ENCODE measurements at regions not wholly inside any gene's neighbourhood (a gene's known extent, or its start where the extent isn't known, plus 50 kb on each side); places are given as distances from the start of the nearest gene placed in this dataset.
A peak's percentile ranks its signal among the peaks of the same experiment; 100 is the strongest.

- no peak overlapping the region for H2BK5ac ChIP-seq (ENCODE audit: low read length)
- H3K4me3 ChIP-seq (ENCODE audit: low read length in 2 of 2), result no peak overlapping the region
- no CpG with 5 or more reads among the region's 4 CpGs for WGBS, 2 donors (ENCODE audit: extremely low coverage in 2 of 2, insufficient read length in 2 of 2, insufficient replicate concordance in 1 of 2)
- no peaks in the 10 kb centered on the region for H3K27me3 ChIP-seq (ENCODE audit: control insufficient read depth in 3 of 3, insufficient read depth in 3 of 3, low read depth in 1 of 3, low read length in 3 of 3)
- no peak overlapping the region for H3K9ac ChIP-seq (ENCODE audit: low read depth, low read length, poor library complexity)
- peaks cover 6 to 12% of the 10 kb centered on the region in 2 donors for H3K4me1 ChIP-seq (ENCODE audit: control insufficient read depth in 2 of 2, insufficient read depth in 1 of 2, low read depth in 1 of 2, low read length in 2 of 2)
- no peak overlapping the region for H2BK15ac ChIP-seq (ENCODE audit: low read length)
- H3K4ac ChIP-seq (ENCODE audit: low read length), result no peak overlapping the region
- H4K8ac ChIP-seq (ENCODE audit: low read depth, low read length), result no peak overlapping the region
- H2BK120ac ChIP-seq (ENCODE audit: low read depth, low read length), result no peak overlapping the region
- no peak overlapping the region for H2AFZ ChIP-seq (ENCODE audit: low read length)
- no peak for DNase-seq (ENCODE audit: low spot score)
- no peak overlapping the region for H4K91ac ChIP-seq (ENCODE audit: low read depth, low read length, poor library complexity)
- no peak overlapping the region for H3K27ac ChIP-seq (replicated peaks; ENCODE audit: low read length)
- H3K79me1 ChIP-seq (ENCODE audit: low read depth, low read length), result no peaks in the 10 kb centered on the region
- no peaks in the 10 kb centered on the region for H3K36me3 ChIP-seq (replicated peaks in 1 of 2; ENCODE audit: control insufficient read depth in 2 of 2, insufficient read depth in 2 of 2, low read length in 2 of 2)
- H2AK5ac ChIP-seq (ENCODE audit: low read depth, low read length), result no peak overlapping the region
- no peak overlapping the region for H3K18ac ChIP-seq (ENCODE audit: low read length)
- H3K14ac ChIP-seq (ENCODE audit: low read length), result no peak overlapping the region
- H2BK12ac ChIP-seq (ENCODE audit: low read length), result no peak overlapping the region
- H3K9me3 ChIP-seq (replicated peaks in 1 of 2; ENCODE audit: control insufficient read depth in 2 of 2, insufficient read depth in 1 of 2, low read depth in 1 of 2, low read length in 2 of 2), result no peaks in the 10 kb centered on the region
- H3K4me2 ChIP-seq (ENCODE audit: insufficient read depth, low read length, poor library complexity, severe bottlenecking), result no peak overlapping the region
- H3K23ac ChIP-seq (ENCODE audit: low read depth, low read length, poor library complexity), result no peak overlapping the region
Observed at GRCh38 chr2:8379549-8379948, 302.3 kb upstream of the ID2 start.

- peak overlapping the region; percentile 54 for H2AFZ ChIP-seq (ENCODE audit: low read length)
- H2BK12ac ChIP-seq (ENCODE audit: low read length), result no peak overlapping the region
- peaks cover 6 to 12% of the 10 kb centered on the region in 2 donors for H3K4me1 ChIP-seq (ENCODE audit: control insufficient read depth in 2 of 2, insufficient read depth in 1 of 2, low read depth in 1 of 2, low read length in 2 of 2)
- H3K23ac ChIP-seq (ENCODE audit: low read depth, low read length, poor library complexity), result no peak overlapping the region
- H2BK5ac ChIP-seq (ENCODE audit: low read length), result no peak overlapping the region
- H3K4me3 ChIP-seq (ENCODE audit: low read length in 2 of 2), result no peak overlapping the region
- no peaks in the 10 kb centered on the region for H3K27me3 ChIP-seq (ENCODE audit: control insufficient read depth in 3 of 3, insufficient read depth in 3 of 3, low read depth in 1 of 3, low read length in 3 of 3)
- H3K27ac ChIP-seq (replicated peaks; ENCODE audit: low read length), result no peak overlapping the region
- H3K9me3 ChIP-seq (replicated peaks in 1 of 2; ENCODE audit: control insufficient read depth in 2 of 2, insufficient read depth in 1 of 2, low read depth in 1 of 2, low read length in 2 of 2), result no peaks in the 10 kb centered on the region
- no peak overlapping the region for H2BK15ac ChIP-seq (ENCODE audit: low read length)
- no CpG with 5 or more reads among the region's 6 CpGs for WGBS, 2 donors (ENCODE audit: extremely low coverage in 2 of 2, insufficient read length in 2 of 2, insufficient replicate concordance in 1 of 2)
- no peaks in the 10 kb centered on the region for H3K79me1 ChIP-seq (ENCODE audit: low read depth, low read length)
- H2BK120ac ChIP-seq (ENCODE audit: low read depth, low read length), result no peak overlapping the region
- DNase-seq (ENCODE audit: low spot score), result no peak
- no peak overlapping the region for H2AK5ac ChIP-seq (ENCODE audit: low read depth, low read length)
- no peak overlapping the region for H3K4me2 ChIP-seq (ENCODE audit: insufficient read depth, low read length, poor library complexity, severe bottlenecking)
- H3K9ac ChIP-seq (ENCODE audit: low read depth, low read length, poor library complexity), result no peak overlapping the region
- H3K18ac ChIP-seq (ENCODE audit: low read length), result no peak overlapping the region
- no peak overlapping the region for H4K8ac ChIP-seq (ENCODE audit: low read depth, low read length)
- H3K14ac ChIP-seq (ENCODE audit: low read length), result no peak overlapping the region
- no peak overlapping the region for H4K91ac ChIP-seq (ENCODE audit: low read depth, low read length, poor library complexity)
- no peak overlapping the region for H3K4ac ChIP-seq (ENCODE audit: low read length)
- H3K36me3 ChIP-seq (replicated peaks in 1 of 2; ENCODE audit: control insufficient read depth in 2 of 2, insufficient read depth in 2 of 2, low read length in 2 of 2), result no peaks in the 10 kb centered on the region
Observed at GRCh38 chr2:8380026-8380425, 301.8 kb upstream of the ID2 start.

- no peaks in the 10 kb centered on the region for H3K9me3 ChIP-seq (replicated peaks in 1 of 2; ENCODE audit: control insufficient read depth in 2 of 2, insufficient read depth in 1 of 2, low read depth in 1 of 2, low read length in 2 of 2)
- H2AFZ ChIP-seq (ENCODE audit: low read length), result peak overlapping the region; percentile 57
- H2BK120ac ChIP-seq (ENCODE audit: low read depth, low read length), result no peak overlapping the region
- no peak overlapping the region for H3K27ac ChIP-seq (replicated peaks; ENCODE audit: low read length)
- H3K4ac ChIP-seq (ENCODE audit: low read length), result no peak overlapping the region
- no peak overlapping the region for H2AK5ac ChIP-seq (ENCODE audit: low read depth, low read length)
- no peak overlapping the region for H3K9ac ChIP-seq (ENCODE audit: low read depth, low read length, poor library complexity)
- no peak overlapping the region for H2BK5ac ChIP-seq (ENCODE audit: low read length)
- H3K27me3 ChIP-seq (ENCODE audit: control insufficient read depth in 3 of 3, insufficient read depth in 3 of 3, low read depth in 1 of 3, low read length in 3 of 3), result no peaks in the 10 kb centered on the region
- no peak overlapping the region for H3K23ac ChIP-seq (ENCODE audit: low read depth, low read length, poor library complexity)
- no peaks in the 10 kb centered on the region for H3K36me3 ChIP-seq (replicated peaks in 1 of 2; ENCODE audit: control insufficient read depth in 2 of 2, insufficient read depth in 2 of 2, low read length in 2 of 2)
- H4K91ac ChIP-seq (ENCODE audit: low read depth, low read length, poor library complexity), result no peak overlapping the region
- no peak overlapping the region for H3K4me2 ChIP-seq (ENCODE audit: insufficient read depth, low read length, poor library complexity, severe bottlenecking)
- H3K4me3 ChIP-seq (ENCODE audit: low read length in 2 of 2), result no peak overlapping the region
- no peak overlapping the region for H3K14ac ChIP-seq (ENCODE audit: low read length)
- no peak overlapping the region for H4K8ac ChIP-seq (ENCODE audit: low read depth, low read length)
- no peak for DNase-seq (ENCODE audit: low spot score)
- no CpG with 5 or more reads among the region's 3 CpGs for WGBS, 2 donors (ENCODE audit: extremely low coverage in 2 of 2, insufficient read length in 2 of 2, insufficient replicate concordance in 1 of 2)
- no peak overlapping the region for H2BK12ac ChIP-seq (ENCODE audit: low read length)
- H3K79me1 ChIP-seq (ENCODE audit: low read depth, low read length), result no peaks in the 10 kb centered on the region
- no peak overlapping the region for H2BK15ac ChIP-seq (ENCODE audit: low read length)
- no peak overlapping the region for H3K18ac ChIP-seq (ENCODE audit: low read length)
- peaks cover 6 to 12% of the 10 kb centered on the region in 2 donors for H3K4me1 ChIP-seq (ENCODE audit: control insufficient read depth in 2 of 2, insufficient read depth in 1 of 2, low read depth in 1 of 2, low read length in 2 of 2)
Observed at GRCh38 chr2:8380566-8380965, 301.3 kb upstream of the ID2 start.

- Histone ChIP-seq H4K91ac (ENCODE audit: low read depth, low read length, poor library complexity) (no peak overlapping the region), H2AFZ (ENCODE audit: low read length) (no peak overlapping the region), H2BK120ac (ENCODE audit: low read depth, low read length) (no peak overlapping the region), H2BK12ac (ENCODE audit: low read length) (no peak overlapping the region), H3K18ac (ENCODE audit: low read length) (no peak overlapping the region), H3K36me3 (replicated peaks in 1 of 2; ENCODE audit: control insufficient read depth in 2 of 2, insufficient read depth in 2 of 2, low read length in 2 of 2) (no peaks in the 10 kb centered on the region), H3K4ac (ENCODE audit: low read length) (no peak overlapping the region), H3K4me2 (ENCODE audit: insufficient read depth, low read length, poor library complexity, severe bottlenecking) (no peak overlapping the region), H2BK15ac (ENCODE audit: low read length) (no peak overlapping the region), H2AK5ac (ENCODE audit: low read depth, low read length) (no peak overlapping the region), H3K9me3 (replicated peaks in 1 of 2; ENCODE audit: control insufficient read depth in 2 of 2, insufficient read depth in 1 of 2, low read depth in 1 of 2, low read length in 2 of 2) (no peaks in the 10 kb centered on the region), H3K9ac (ENCODE audit: low read depth, low read length, poor library complexity) (no peak overlapping the region), H4K8ac (ENCODE audit: low read depth, low read length) (no peak overlapping the region), H3K4me1 (ENCODE audit: control insufficient read depth in 2 of 2, insufficient read depth in 1 of 2, low read depth in 1 of 2, low read length in 2 of 2) (peaks cover 6 to 12% of the 10 kb centered on the region in 2 donors), H3K79me1 (ENCODE audit: low read depth, low read length) (no peaks in the 10 kb centered on the region), H3K27me3 (ENCODE audit: control insufficient read depth in 3 of 3, insufficient read depth in 3 of 3, low read depth in 1 of 3, low read length in 3 of 3) (no peaks in the 10 kb centered on the region), H2BK5ac (ENCODE audit: low read length) (no peak overlapping the region), H3K23ac (ENCODE audit: low read depth, low read length, poor library complexity) (no peak overlapping the region), H3K14ac (ENCODE audit: low read length) (no peak overlapping the region), H3K27ac (replicated peaks; ENCODE audit: low read length) (no peak overlapping the region), H3K4me3 (ENCODE audit: low read length in 2 of 2) (no peak overlapping the region)
- DNase-seq (ENCODE audit: low spot score), result no peak
- WGBS, 2 donors (ENCODE audit: extremely low coverage in 2 of 2, insufficient read length in 2 of 2, insufficient replicate concordance in 1 of 2), result no CpG with 5 or more reads among the region's 4 CpGs
Observed at GRCh38 chr2:8382485-8382884, 299.4 kb upstream of the ID2 start.

Data from neuronal stem cell (in vitro differentiated cells).